ENCODE measurements at regions not wholly inside any gene's neighbourhood (a gene's known extent, or its start where the extent isn't known, plus 50 kb on each side); places are given as distances from the start of the nearest gene placed in this dataset.

- Histone ChIP-seq H3F3A (replicated peaks; ENCODE audit: insufficient read depth) (no peaks in the 10 kb centered on the region), H3K9me3 (no peaks in the 10 kb centered on the region), H3K36me3 (replicated peaks in 1 of 2; ENCODE audit: control insufficient read depth in 1 of 2, insufficient read depth in 2 of 2, low read length in 1 of 2) (no peaks in the 10 kb centered on the region), H3K9ac (no peak overlapping the region), H3K4me1 (ENCODE audit: control insufficient read depth in 1 of 2, insufficient read depth in 2 of 2, low read depth in 1 of 2, low read length in 1 of 2) (peaks cover 0 to 12% of the 10 kb centered on the region in 2 experiments; a peak in 1 of 4 replicates), H3K27me3 (ENCODE audit: insufficient read depth) (no peaks in the 10 kb centered on the region), H3K9me2 (no peaks in the 10 kb centered on the region), H3K27ac (ENCODE audit: low read depth in 2 of 2, low read length in 1 of 2) (no peak overlapping the region), H4K20me1 (ENCODE audit: insufficient read depth) (no peaks in the 10 kb centered on the region), H2AFZ (ENCODE audit: low read depth) (no peak overlapping the region), H3K4me3 (ENCODE audit: low read depth in 2 of 2, low read length in 1 of 2) (no peak overlapping the region), H3K4me2 (no peak overlapping the region), H3K79me2 (ENCODE audit: insufficient read depth) (no peaks in the 10 kb centered on the region)
- WGBS (ENCODE audit: low lambda C conversion rate) = no CpG with 5 or more reads among the region's 9 CpGs
- TF ChIP-seq RCOR1 (IDR thresholded peaks at IDR 0.05; ENCODE audit: low read length) = no peak
- TF ChIP-seq JUND (IDR thresholded peaks at IDR 0.05) = no peak
- TF ChIP-seq RAD21 (IDR thresholded peaks at IDR 0.05; ENCODE audit: low read length) = no peak
- CTCF ChIA-PET = interaction anchor here (1.1 to 1.2 kb wide), 2 partner anchors 26 to 27 kb away, joined by 5 to 6 read pairs; no protein-coding TSS in a partner anchor
- DNase-seq = no peak
- POLR2A ChIA-PET = no interaction called here
These were observed 101.1 kb upstream of the RTL6 start for GRCh38 chr22:44599084-44599483.

GRCh38 chr22:44597616-44598015 is 99.6 kb upstream of the RTL6 start:
- Histone ChIP-seq H3K27ac (ENCODE audit: low read depth in 2 of 2, low read length in 1 of 2) (no peak overlapping the region), H3K36me3 (replicated peaks in 1 of 2; ENCODE audit: control insufficient read depth in 1 of 2, insufficient read depth in 2 of 2, low read length in 1 of 2) (no peaks in the 10 kb centered on the region), H3K27me3 (ENCODE audit: insufficient read depth) (no peaks in the 10 kb centered on the region), H3K4me2 (no peak overlapping the region), H3K4me3 (ENCODE audit: low read depth in 2 of 2, low read length in 1 of 2) (no peak overlapping the region), H3K4me1 (ENCODE audit: control insufficient read depth in 1 of 2, insufficient read depth in 2 of 2, low read depth in 1 of 2, low read length in 1 of 2) (peaks cover 0 to 12% of the 10 kb centered on the region in 2 experiments; a peak in 1 of 4 replicates), H3K9me3 (no peaks in the 10 kb centered on the region), H4K20me1 (ENCODE audit: insufficient read depth) (no peaks in the 10 kb centered on the region), H3K79me2 (ENCODE audit: insufficient read depth) (no peaks in the 10 kb centered on the region), H3K9me2 (no peaks in the 10 kb centered on the region), H2AFZ (ENCODE audit: low read depth) (no peak overlapping the region), H3F3A (replicated peaks; ENCODE audit: insufficient read depth) (no peaks in the 10 kb centered on the region), H3K9ac (no peak overlapping the region)
- CTCF ChIA-PET = interaction anchor here (1.1 to 2.1 kb wide), 2 partner anchors 28 kb away, joined by 5 read pairs; no protein-coding TSS in a partner anchor
- TF ChIP-seq, protein P1, sequence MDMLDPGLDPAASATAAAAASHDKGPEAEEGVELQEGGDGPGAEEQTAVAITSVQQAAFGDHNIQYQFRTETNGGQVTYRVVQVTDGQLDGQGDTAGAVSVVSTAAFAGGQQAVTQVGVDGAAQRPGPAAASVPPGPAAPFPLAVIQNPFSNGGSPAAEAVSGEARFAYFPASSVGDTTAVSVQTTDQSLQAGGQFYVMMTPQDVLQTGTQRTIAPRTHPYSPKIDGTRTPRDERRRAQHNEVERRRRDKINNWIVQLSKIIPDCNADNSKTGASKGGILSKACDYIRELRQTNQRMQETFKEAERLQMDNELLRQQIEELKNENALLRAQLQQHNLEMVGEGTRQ (IDR thresholded peaks at IDR 0.05; ENCODE audit: borderline replicate concordance, low read depth, low read length) = no peak
- TF ChIP-seq CHD2 (IDR thresholded peaks at IDR 0.05; ENCODE audit: low read length, partially characterized antibody) = no peak
- TF ChIP-seq MXI1 (IDR thresholded peaks at IDR 0.05; ENCODE audit: low read depth, low read length) = peak; percentile 12; the same call in 1 of the 2 replicates
- TF ChIP-seq NRF1 (IDR thresholded peaks at IDR 0.05; ENCODE audit: low read depth, low read length) = no peak
- TF ChIP-seq TEAD4 (IDR thresholded peaks at IDR 0.05; ENCODE audit: borderline replicate concordance, insufficient read depth) = no peak
- TF ChIP-seq, protein P2, sequence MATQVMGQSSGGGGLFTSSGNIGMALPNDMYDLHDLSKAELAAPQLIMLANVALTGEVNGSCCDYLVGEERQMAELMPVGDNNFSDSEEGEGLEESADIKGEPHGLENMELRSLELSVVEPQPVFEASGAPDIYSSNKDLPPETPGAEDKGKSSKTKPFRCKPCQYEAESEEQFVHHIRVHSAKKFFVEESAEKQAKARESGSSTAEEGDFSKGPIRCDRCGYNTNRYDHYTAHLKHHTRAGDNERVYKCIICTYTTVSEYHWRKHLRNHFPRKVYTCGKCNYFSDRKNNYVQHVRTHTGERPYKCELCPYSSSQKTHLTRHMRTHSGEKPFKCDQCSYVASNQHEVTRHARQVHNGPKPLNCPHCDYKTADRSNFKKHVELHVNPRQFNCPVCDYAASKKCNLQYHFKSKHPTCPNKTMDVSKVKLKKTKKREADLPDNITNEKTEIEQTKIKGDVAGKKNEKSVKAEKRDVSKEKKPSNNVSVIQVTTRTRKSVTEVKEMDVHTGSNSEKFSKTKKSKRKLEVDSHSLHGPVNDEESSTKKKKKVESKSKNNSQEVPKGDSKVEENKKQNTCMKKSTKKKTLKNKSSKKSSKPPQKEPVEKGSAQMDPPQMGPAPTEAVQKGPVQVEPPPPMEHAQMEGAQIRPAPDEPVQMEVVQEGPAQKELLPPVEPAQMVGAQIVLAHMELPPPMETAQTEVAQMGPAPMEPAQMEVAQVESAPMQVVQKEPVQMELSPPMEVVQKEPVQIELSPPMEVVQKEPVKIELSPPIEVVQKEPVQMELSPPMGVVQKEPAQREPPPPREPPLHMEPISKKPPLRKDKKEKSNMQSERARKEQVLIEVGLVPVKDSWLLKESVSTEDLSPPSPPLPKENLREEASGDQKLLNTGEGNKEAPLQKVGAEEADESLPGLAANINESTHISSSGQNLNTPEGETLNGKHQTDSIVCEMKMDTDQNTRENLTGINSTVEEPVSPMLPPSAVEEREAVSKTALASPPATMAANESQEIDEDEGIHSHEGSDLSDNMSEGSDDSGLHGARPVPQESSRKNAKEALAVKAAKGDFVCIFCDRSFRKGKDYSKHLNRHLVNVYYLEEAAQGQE (IDR thresholded peaks at IDR 0.05; ENCODE audit: low read depth, low read length) = no peak
- TF ChIP-seq, protein P3, sequence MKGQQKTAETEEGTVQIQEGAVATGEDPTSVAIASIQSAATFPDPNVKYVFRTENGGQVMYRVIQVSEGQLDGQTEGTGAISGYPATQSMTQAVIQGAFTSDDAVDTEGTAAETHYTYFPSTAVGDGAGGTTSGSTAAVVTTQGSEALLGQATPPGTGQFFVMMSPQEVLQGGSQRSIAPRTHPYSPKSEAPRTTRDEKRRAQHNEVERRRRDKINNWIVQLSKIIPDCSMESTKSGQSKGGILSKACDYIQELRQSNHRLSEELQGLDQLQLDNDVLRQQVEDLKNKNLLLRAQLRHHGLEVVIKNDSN (IDR thresholded peaks at IDR 0.05; ENCODE audit: borderline replicate concordance, low read depth) = no peak
- TF ChIP-seq FOXJ3 (CRISPR knock-in tag; IDR thresholded peaks at IDR 0.05) = peak; percentile 61
- no peak for TF ChIP-seq TCF12 (IDR thresholded peaks at IDR 0.05)
- no peak for TF ChIP-seq JUND (IDR thresholded peaks at IDR 0.05)
- no peak for TF ChIP-seq IRF3 (IDR thresholded peaks at IDR 0.05; ENCODE audit: low read depth, low read length)
- TF ChIP-seq PBX3 (IDR thresholded peaks at IDR 0.05) = no peak
- TF ChIP-seq SIN3A (IDR thresholded peaks at IDR 0.05; ENCODE audit: borderline replicate concordance, low read depth, low read length) = no peak
- TF ChIP-seq FOSL2 (IDR thresholded peaks at IDR 0.05; ENCODE audit: borderline replicate concordance, low read depth) = no peak
- TF ChIP-seq, protein P4, sequence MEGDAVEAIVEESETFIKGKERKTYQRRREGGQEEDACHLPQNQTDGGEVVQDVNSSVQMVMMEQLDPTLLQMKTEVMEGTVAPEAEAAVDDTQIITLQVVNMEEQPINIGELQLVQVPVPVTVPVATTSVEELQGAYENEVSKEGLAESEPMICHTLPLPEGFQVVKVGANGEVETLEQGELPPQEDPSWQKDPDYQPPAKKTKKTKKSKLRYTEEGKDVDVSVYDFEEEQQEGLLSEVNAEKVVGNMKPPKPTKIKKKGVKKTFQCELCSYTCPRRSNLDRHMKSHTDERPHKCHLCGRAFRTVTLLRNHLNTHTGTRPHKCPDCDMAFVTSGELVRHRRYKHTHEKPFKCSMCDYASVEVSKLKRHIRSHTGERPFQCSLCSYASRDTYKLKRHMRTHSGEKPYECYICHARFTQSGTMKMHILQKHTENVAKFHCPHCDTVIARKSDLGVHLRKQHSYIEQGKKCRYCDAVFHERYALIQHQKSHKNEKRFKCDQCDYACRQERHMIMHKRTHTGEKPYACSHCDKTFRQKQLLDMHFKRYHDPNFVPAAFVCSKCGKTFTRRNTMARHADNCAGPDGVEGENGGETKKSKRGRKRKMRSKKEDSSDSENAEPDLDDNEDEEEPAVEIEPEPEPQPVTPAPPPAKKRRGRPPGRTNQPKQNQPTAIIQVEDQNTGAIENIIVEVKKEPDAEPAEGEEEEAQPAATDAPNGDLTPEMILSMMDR (IDR thresholded peaks at IDR 0.05) = no peak
- TF ChIP-seq POLR2AphosphoS5 (IDR thresholded peaks at IDR 0.05; ENCODE audit: low read depth, low read length) = no peak
- TF ChIP-seq RCOR1 (IDR thresholded peaks at IDR 0.05; ENCODE audit: low read length) = no peak
- 37% methylated on average over 10 of the region's 15 CpGs for WGBS (ENCODE audit: low lambda C conversion rate)
- DNase-seq = peak; percentile 87
- POLR2A ChIA-PET = no interaction called here
